IMR-90 (cell line): ENCODE measurements at regions not wholly inside any gene's neighbourhood (a gene's known extent, or its start where the extent isn't known, plus 50 kb on each side); places are given as distances from the start of the nearest gene placed in this dataset.

Experiments
- CEBPB ChIP-seq: IDR thresholded peaks from 2 replicates; pipeline ENCODE4 v1.6.1; 2012; ENCODE audit warnings: low read depth, low read length, improper control_type of control experiment
- CTCF ChIP-seq: conservative IDR thresholded peaks from 2 replicates; pipeline ENCODE4 v1.5.1; 2012; ENCODE audit warnings: mild to moderate bottlenecking, low read depth, low read length, improper control_type of control experiment
- ELK1 ChIP-seq: fragments of 150-350 bp; IDR thresholded peaks from 2 replicates; pipeline ENCODE4 v1.6.1; 2016; ENCODE audit warnings: low read depth, mild to moderate bottlenecking, low read length, moderate library complexity, borderline replicate concordance
- MXI1 ChIP-seq: IDR thresholded peaks from 2 replicates; pipeline ENCODE4 v1.6.1; 2012; ENCODE audit warnings: low read depth, mild to moderate bottlenecking, low read length, moderate library complexity, borderline replicate concordance
- POLR2A ChIP-seq: IDR thresholded peaks from 2 replicates; pipeline ENCODE4 v1.6.1; 2012; ENCODE audit warnings: mild to moderate bottlenecking, low read depth, low read length
- RAD21 ChIP-seq: IDR thresholded peaks from 2 replicates; pipeline ENCODE4 v1.6.1; 2012; ENCODE audit warnings: low read length, improper control_type of control experiment
- SMC3 ChIP-seq: fragments of 150-350 bp; IDR thresholded peaks from 2 replicates; pipeline ENCODE4 v1.6.1; 2016; ENCODE audit warnings: low read depth, mild to moderate bottlenecking, antibody characterized with exemption, low read length, moderate library complexity

- TF ChIP-seq POLR2A, result no peak
- TF ChIP-seq CTCF, result no peak
- no peak for TF ChIP-seq RAD21
- TF ChIP-seq SMC3, result no peak
- no peak for TF ChIP-seq MXI1
- TF ChIP-seq ELK1, result no peak
- no peak for TF ChIP-seq CEBPB
These were observed 478.4 kb upstream of the CFAP20DC start for GRCh38 chr3:59528251-59528650.
